MM.1S (cell line): ENCODE measurements at regions not wholly inside any gene's neighbourhood (a gene's known extent, or its start where the extent isn't known, plus 50 kb on each side); places are given as distances from the start of the nearest gene placed in this dataset.
"Not testable (repeated sequence)": the region's sequence is repeated elsewhere in the genome, so short reads cannot be mapped to it uniquely, and the experiment has no call there.

Experiments used
- DNase-seq: peaks from one replicate; pipeline ENCODE4 v3.0.0-alpha.2; 2015
- H2AFZ ChIP-seq: fragments of 300-600 bp; sonication (generic); 2 replicates; pipeline ENCODE4 v1.6.0; 2016; ENCODE audit warnings: antibody characterized with exemption, low read length
- H3F3A ChIP-seq: fragments of 300-600 bp; sonication (generic); 2 replicates; pipeline ENCODE4 v1.6.1; 2016; ENCODE audit warnings: mild to moderate bottlenecking, antibody characterized with exemption, low read length, moderate library complexity, mixed read lengths; ENCODE audit not compliant: insufficient read depth
- H3K27ac ChIP-seq: fragments of 300-600 bp; sonication (generic); 2 replicates; pipeline ENCODE4 v1.5.1; 2016; ENCODE audit warnings: mild to moderate bottlenecking, low read length
- H3K27me3 ChIP-seq: fragments of 300-600 bp; sonication (generic); replicated peaks from 2 replicates; pipeline ENCODE4 v1.6.0; 2016; ENCODE audit warnings: low read length; ENCODE audit not compliant: insufficient read depth
- H3K36me3 ChIP-seq: fragments of 300-600 bp; sonication (generic); replicated peaks from 2 replicates; pipeline ENCODE4 v1.6.1; 2016; ENCODE audit warnings: mild to moderate bottlenecking, low read length, mixed read lengths; ENCODE audit not compliant: insufficient read depth
- H3K4me1 ChIP-seq: fragments of 300-600 bp; sonication (generic); 2 replicates; pipeline ENCODE4 v1.6.1; 2016; ENCODE audit warnings: low read length, mixed read lengths
- H3K4me2 ChIP-seq: fragments of 300-600 bp; sonication (generic); 2 replicates; pipeline ENCODE4 v1.6.0; 2016; ENCODE audit warnings: low read depth, low read length
- H3K4me3 ChIP-seq: fragments of 300-600 bp; sonication (generic); 2 replicates; pipeline ENCODE4 v1.5.1; 2016; ENCODE audit warnings: low read length, mixed read lengths
- H3K79me2 ChIP-seq: fragments of 300-600 bp; sonication (generic); 2 replicates; pipeline ENCODE4 v1.6.1; 2016; ENCODE audit warnings: mixed run types, low read length, mixed read lengths
- H3K9ac ChIP-seq: fragments of 300-600 bp; sonication (generic); 2 replicates; pipeline ENCODE4 v1.6.1; 2016; ENCODE audit warnings: low read length, mixed read lengths
- H3K9me2 ChIP-seq: fragments of 300-600 bp; sonication (generic); replicated peaks from 2 replicates; pipeline ENCODE4 v1.6.1; 2016; ENCODE audit warnings: mild to moderate bottlenecking, low read length, mixed read lengths; ENCODE audit not compliant: insufficient read depth
- H3K9me3 ChIP-seq: fragments of 300-600 bp; sonication (generic); replicated peaks from 2 replicates; pipeline ENCODE4 v1.6.1; 2016; ENCODE audit warnings: mild to moderate bottlenecking, low read length, mixed read lengths; ENCODE audit not compliant: insufficient read depth
- H4K20me1 ChIP-seq: fragments of 300-600 bp; sonication (generic); 2 replicates; pipeline ENCODE4 v1.6.1; 2016; ENCODE audit warnings: mild to moderate bottlenecking, low read length, moderate library complexity, mixed read lengths; ENCODE audit not compliant: insufficient read depth
- EZH2 ChIP-seq: fragments of 300-600 bp; sonication (generic); optimal IDR thresholded peaks from 2 replicates; pipeline ENCODE3; 2017; ENCODE audit warnings: low read depth, mild to moderate bottlenecking, antibody characterized with exemption, low read length, mixed read lengths
- EZH2phosphoT487 ChIP-seq: fragments of 300-600 bp; sonication (generic); IDR thresholded peaks from 2 replicates; pipeline ENCODE4 v1.6.1; 2018; ENCODE audit warnings: antibody characterized with exemption, low read length
- TF ChIP-seq, protein P1 (sequence below): fragments of 300-600 bp; sonication (generic); IDR thresholded peaks from 2 replicates; pipeline ENCODE4 v1.5.1; 2016; ENCODE audit warnings: antibody characterized with exemption, low read length, mixed read lengths

DNA sequence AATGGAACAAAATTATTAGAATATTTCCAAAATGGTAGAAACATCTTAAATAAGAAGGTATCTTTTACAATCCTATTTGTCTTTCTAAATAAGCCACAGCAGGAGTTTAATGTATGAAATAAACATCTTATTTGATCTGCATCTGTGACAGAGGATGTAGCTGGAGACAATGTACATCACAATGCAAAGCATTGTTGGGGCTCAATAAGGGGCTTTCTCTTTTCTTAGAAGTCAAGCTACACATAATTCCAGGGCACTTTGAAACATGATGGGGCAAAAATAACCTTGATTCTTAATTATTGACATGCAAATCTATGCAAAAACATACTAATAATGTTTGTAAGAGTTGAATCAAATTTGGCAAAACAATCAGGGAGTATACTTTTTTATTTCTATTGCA is 255.1 kb downstream of the DSC3 start:
- Histone ChIP-seq H3K36me3 (no peaks in the 10 kb centered on the region), H3K4me2 (peak overlapping the region; percentile 26; the same call in 1 of the 2 replicates), H2AFZ (no peak overlapping the region), H3K9ac (no peak overlapping the region), H3K27ac (no peak overlapping the region), H3K27me3 (no peaks in the 10 kb centered on the region), H3K9me3 (no peaks in the 10 kb centered on the region), H3K4me3 (no peak overlapping the region), H3K9me2 (no peaks in the 10 kb centered on the region; the same call in 1 of the 2 replicates), H3K79me2 (no peaks in the 10 kb centered on the region), H3F3A (no peaks in the 10 kb centered on the region), H3K4me1 (peaks cover 6% of the 10 kb centered on the region), H4K20me1 (no peaks in the 10 kb centered on the region)
- no peak for DNase-seq
- TF ChIP-seq EZH2 (no peak), EZH2phosphoT487 (no peak)
- TF ChIP-seq, protein P1, sequence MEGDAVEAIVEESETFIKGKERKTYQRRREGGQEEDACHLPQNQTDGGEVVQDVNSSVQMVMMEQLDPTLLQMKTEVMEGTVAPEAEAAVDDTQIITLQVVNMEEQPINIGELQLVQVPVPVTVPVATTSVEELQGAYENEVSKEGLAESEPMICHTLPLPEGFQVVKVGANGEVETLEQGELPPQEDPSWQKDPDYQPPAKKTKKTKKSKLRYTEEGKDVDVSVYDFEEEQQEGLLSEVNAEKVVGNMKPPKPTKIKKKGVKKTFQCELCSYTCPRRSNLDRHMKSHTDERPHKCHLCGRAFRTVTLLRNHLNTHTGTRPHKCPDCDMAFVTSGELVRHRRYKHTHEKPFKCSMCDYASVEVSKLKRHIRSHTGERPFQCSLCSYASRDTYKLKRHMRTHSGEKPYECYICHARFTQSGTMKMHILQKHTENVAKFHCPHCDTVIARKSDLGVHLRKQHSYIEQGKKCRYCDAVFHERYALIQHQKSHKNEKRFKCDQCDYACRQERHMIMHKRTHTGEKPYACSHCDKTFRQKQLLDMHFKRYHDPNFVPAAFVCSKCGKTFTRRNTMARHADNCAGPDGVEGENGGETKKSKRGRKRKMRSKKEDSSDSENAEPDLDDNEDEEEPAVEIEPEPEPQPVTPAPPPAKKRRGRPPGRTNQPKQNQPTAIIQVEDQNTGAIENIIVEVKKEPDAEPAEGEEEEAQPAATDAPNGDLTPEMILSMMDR = no peak

DNA sequence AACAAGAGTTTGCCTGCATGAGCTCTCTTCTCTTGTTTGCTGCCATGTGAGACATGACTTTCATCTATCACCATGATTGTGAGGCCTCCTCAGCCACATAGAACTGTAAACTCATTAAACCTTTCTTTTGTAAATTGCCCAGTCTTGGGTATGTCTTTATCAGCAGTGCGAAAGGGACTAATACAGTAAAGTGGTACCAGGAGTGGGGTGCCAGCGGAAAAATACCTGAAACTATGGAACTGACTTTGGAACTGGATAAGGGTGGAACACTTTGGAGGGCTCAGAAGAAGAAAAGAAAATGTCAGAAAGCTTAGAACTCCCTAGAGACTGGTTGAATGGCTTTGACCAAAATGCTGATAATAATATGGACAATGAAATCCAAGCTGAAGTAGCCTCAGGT is 260.9 kb downstream of the DSC3 start:
- no peaks in the 10 kb centered on the region for H3K9me3 ChIP-seq
- H3K9ac ChIP-seq = no peak overlapping the region
- H3K9me2 ChIP-seq = no peaks in the 10 kb centered on the region
- no peaks in the 10 kb centered on the region for H3K4me1 ChIP-seq
- no peak overlapping the region for H3K4me3 ChIP-seq
- H3K79me2 ChIP-seq = no peaks in the 10 kb centered on the region
- H3K27me3 ChIP-seq = no peaks in the 10 kb centered on the region
- TF ChIP-seq EZH2phosphoT487 (no peak), EZH2 (no peak)
- TF ChIP-seq, protein P1 = no peak
- H3K27ac ChIP-seq = no peak overlapping the region
- H4K20me1 ChIP-seq = no peaks in the 10 kb centered on the region
- no peak for DNase-seq
- no peaks in the 10 kb centered on the region for H3F3A ChIP-seq
- no peak overlapping the region for H3K4me2 ChIP-seq
- no peak overlapping the region for H2AFZ ChIP-seq
- H3K36me3 ChIP-seq = no peaks in the 10 kb centered on the region

DNA sequence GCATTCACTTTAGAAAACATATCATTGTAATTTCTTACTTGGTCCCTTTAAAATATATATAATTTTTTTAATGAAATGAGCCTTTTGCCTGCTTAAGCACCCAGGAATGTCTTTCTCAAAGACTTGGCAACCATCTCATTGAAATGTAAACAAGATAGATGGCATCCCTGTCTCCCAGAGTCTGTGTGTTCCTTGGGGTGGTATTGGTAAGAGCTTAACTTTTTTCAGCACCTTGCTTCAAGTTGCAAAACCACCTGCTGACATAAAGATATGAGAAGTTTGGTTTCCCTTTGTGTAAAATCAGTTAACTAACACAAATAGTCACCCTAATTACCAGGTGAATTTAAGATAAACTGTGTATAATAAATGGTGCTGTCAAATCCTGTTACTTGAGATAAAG is 266.9 kb downstream of the DSC3 start:
- Histone ChIP-seq H3K27ac (no peak overlapping the region), H3K9ac (no peak overlapping the region), H3K9me2 (no peaks in the 10 kb centered on the region), H3K9me3 (no peaks in the 10 kb centered on the region), H3K4me2 (no peak overlapping the region), H2AFZ (no peak overlapping the region), H3K4me3 (no peak overlapping the region), H3K27me3 (no peaks in the 10 kb centered on the region), H3K79me2 (no peaks in the 10 kb centered on the region), H3K4me1 (peaks cover 20% of the 10 kb centered on the region), H4K20me1 (no peaks in the 10 kb centered on the region), H3F3A (peaks cover 3% of the 10 kb centered on the region; the same call in 1 of the 2 replicates), H3K36me3 (no peaks in the 10 kb centered on the region)
- peak; percentile 43 for DNase-seq
- TF ChIP-seq, protein P1 = no peak
- no peak for TF ChIP-seq EZH2
- no peak for TF ChIP-seq EZH2phosphoT487

DNA sequence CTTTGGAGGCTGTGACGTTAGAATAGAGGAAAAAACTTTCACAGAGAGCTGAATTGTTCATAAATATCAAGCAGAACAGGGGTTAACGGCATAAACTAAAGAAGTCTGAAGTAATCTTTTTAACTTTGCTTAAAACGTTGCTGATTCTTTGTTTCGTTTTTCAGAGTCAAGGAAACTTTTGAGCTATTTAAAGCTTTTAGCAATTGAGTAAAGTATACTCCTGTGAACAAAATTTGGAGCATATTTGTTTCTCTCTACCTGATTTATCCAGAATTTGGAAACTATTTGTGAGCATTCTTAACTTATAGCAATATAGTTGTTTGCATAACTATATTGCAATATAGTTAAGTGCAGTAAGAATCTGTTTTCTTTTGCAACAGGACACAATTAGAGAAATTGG is 270.4 kb downstream of the DSC3 start:
- not testable (repeated sequence) for H3K79me2 ChIP-seq

More for the DNA sequence above, 270.4 kb downstream of the DSC3 start:
- H2AFZ ChIP-seq = peak overlapping the region; percentile 75
- H3K27me3 ChIP-seq, H3F3A ChIP-seq, H3K9me2 ChIP-seq, H3K9me3 ChIP-seq, H4K20me1 ChIP-seq, H3K36me3 ChIP-seq: not testable (repeated sequence)
- H3K4me2 ChIP-seq = peak overlapping the region; percentile 77
- H3K4me1 ChIP-seq = peaks cover 20% of the 10 kb centered on the region
- peak overlapping the region; percentile 55 for H3K4me3 ChIP-seq
- H3K9ac ChIP-seq = peak overlapping the region; percentile 40; the same call in 1 of the 2 replicates
- peak overlapping the region; percentile 78; the same call in 1 of the 2 replicates for H3K27ac ChIP-seq
- peak; percentile 64 for DNase-seq
